ENCODE measurements at regions not wholly inside any gene's neighbourhood (a gene's known extent, or its start where the extent isn't known, plus 50 kb on each side); places are given as distances from the start of the nearest gene placed in this dataset.
"Not testable (repeated sequence)": the region's sequence is repeated elsewhere in the genome, so short reads cannot be mapped to it uniquely, and the experiment has no call there.

GRCh38 chr22:49669969-49670455, 157.7 kb downstream of the BRD1 start:
- H3K9me3 ChIP-seq (ENCODE audit: control insufficient read depth, low read length); H3K36me3 ChIP-seq (ENCODE audit: control insufficient read depth, insufficient read depth, low read length); H3K27ac ChIP-seq (ENCODE audit: insufficient read depth, low read length, poor library complexity, severe bottlenecking); DNase-seq: not testable (repeated sequence)
- Histone ChIP-seq H3K4me1 (ENCODE audit: control insufficient read depth, insufficient read depth, low read length, poor library complexity, severe bottlenecking) (peaks cover 11% of the 10 kb centered on the region), H3K27me3 (replicated peaks; ENCODE audit: control insufficient read depth, insufficient read depth, low read length, poor library complexity, severe bottlenecking) (peaks cover 21% of the 10 kb centered on the region), H3K4me3 (ENCODE audit: insufficient read depth, low read depth, low read length, poor library complexity, severe bottlenecking) (peak overlapping the region; percentile 42)

- H3K27me3 ChIP-seq (replicated peaks; ENCODE audit: control insufficient read depth, insufficient read depth, low read length, poor library complexity, severe bottlenecking) = peaks cover 21% of the 10 kb centered on the region
- peaks cover 11% of the 10 kb centered on the region for H3K4me1 ChIP-seq (ENCODE audit: control insufficient read depth, insufficient read depth, low read length, poor library complexity, severe bottlenecking)
- DNase-seq; H3K4me3 ChIP-seq (ENCODE audit: insufficient read depth, low read depth, low read length, poor library complexity, severe bottlenecking); H3K9me3 ChIP-seq (ENCODE audit: control insufficient read depth, low read length); H3K36me3 ChIP-seq (ENCODE audit: control insufficient read depth, insufficient read depth, low read length); H3K27ac ChIP-seq (ENCODE audit: insufficient read depth, low read length, poor library complexity, severe bottlenecking): not testable (repeated sequence)
Observed at GRCh38 chr22:49669427-49669968, 158.2 kb downstream of the BRD1 start.

DNA sequence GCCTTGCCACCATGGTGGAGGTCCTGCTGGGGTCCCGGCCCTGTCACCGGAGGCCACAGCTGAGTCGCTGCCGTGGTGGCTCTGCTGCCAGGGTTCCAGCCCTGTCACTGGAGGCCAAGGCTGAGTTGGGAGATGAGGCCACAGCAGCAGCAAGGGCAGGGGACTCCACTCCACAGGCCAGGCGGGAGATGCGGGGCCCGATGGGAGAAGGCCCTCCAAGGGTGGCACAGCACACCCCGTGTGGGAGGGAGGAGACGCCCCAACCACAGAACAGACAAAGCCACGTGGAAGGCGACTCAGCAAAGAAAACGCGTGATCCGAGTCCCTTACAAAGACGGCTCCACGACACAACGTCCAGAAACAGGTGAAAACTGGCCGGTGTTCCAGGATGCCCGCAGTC, 159.3 kb downstream of the BRD1 start:
- no peak overlapping the region for H3K4me3 ChIP-seq (ENCODE audit: insufficient read depth, low read depth, low read length, poor library complexity, severe bottlenecking)
- no peaks in the 10 kb centered on the region for H3K9me3 ChIP-seq (ENCODE audit: control insufficient read depth, low read length)
- no peak overlapping the region for H3K27ac ChIP-seq (ENCODE audit: insufficient read depth, low read length, poor library complexity, severe bottlenecking)
- no peak for DNase-seq
- peaks cover 21% of the 10 kb centered on the region for H3K27me3 ChIP-seq (replicated peaks; ENCODE audit: control insufficient read depth, insufficient read depth, low read length, poor library complexity, severe bottlenecking)
- peaks cover 11% of the 10 kb centered on the region for H3K4me1 ChIP-seq (ENCODE audit: control insufficient read depth, insufficient read depth, low read length, poor library complexity, severe bottlenecking)
- no peaks in the 10 kb centered on the region for H3K36me3 ChIP-seq (ENCODE audit: control insufficient read depth, insufficient read depth, low read length)

- peaks cover 21% of the 10 kb centered on the region for H3K27me3 ChIP-seq (replicated peaks; ENCODE audit: control insufficient read depth, insufficient read depth, low read length, poor library complexity, severe bottlenecking)
- H3K9me3 ChIP-seq (ENCODE audit: control insufficient read depth, low read length) = no peaks in the 10 kb centered on the region
- H3K4me1 ChIP-seq (ENCODE audit: control insufficient read depth, insufficient read depth, low read length, poor library complexity, severe bottlenecking) = peaks cover 11% of the 10 kb centered on the region
- no peak for DNase-seq
- no peak overlapping the region for H3K4me3 ChIP-seq (ENCODE audit: insufficient read depth, low read depth, low read length, poor library complexity, severe bottlenecking)
- no peak overlapping the region for H3K27ac ChIP-seq (ENCODE audit: insufficient read depth, low read length, poor library complexity, severe bottlenecking)
- H3K36me3 ChIP-seq (ENCODE audit: control insufficient read depth, insufficient read depth, low read length) = no peaks in the 10 kb centered on the region
Observed at GRCh38 chr22:49667236-49667635, 160.4 kb downstream of the BRD1 start.

DNA sequence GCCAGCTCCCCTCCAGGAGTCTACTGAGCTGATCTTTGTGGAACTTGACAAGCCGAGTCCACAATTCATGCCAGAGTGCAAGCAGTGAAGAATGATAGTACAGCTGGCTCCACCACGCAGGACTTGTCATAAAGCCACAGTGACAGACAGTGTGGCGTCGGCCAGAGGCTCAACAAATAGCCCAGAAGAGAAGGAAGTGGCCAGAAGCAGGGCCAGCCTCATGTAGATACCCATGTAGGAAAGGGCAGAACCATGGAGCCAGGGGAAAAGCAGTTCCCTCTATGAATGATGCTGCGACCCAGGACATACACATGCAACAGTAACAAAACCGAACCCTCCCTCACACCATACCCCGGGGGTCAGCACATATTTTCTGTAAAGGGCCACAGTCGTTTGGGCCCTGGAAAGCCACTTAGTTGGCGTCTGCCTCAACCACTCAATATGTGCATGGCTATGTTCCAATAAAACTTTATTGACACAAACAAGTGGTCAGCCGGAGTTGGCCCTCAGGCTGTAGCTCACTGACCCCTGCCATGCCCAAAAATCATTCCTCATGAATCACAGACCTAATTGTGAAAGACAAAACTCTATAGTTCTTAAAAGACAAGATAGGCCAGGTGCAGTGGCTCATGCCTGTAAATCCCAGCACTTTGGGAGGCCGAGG, 161.4 kb downstream of the BRD1 start:
- H3K27ac ChIP-seq (ENCODE audit: insufficient read depth, low read length, poor library complexity, severe bottlenecking) = peak overlapping the region; percentile 4
- no peak for DNase-seq
- H3K4me1 ChIP-seq (ENCODE audit: control insufficient read depth, insufficient read depth, low read length, poor library complexity, severe bottlenecking) = peaks cover 8% of the 10 kb centered on the region
- H3K27me3 ChIP-seq (replicated peaks; ENCODE audit: control insufficient read depth, insufficient read depth, low read length, poor library complexity, severe bottlenecking) = peaks cover 14% of the 10 kb centered on the region
- H3K9me3 ChIP-seq (ENCODE audit: control insufficient read depth, low read length) = no peaks in the 10 kb centered on the region
- H3K4me3 ChIP-seq (ENCODE audit: insufficient read depth, low read depth, low read length, poor library complexity, severe bottlenecking) = no peak overlapping the region
- no peaks in the 10 kb centered on the region for H3K36me3 ChIP-seq (ENCODE audit: control insufficient read depth, insufficient read depth, low read length)

- no peaks in the 10 kb centered on the region for H3K9me3 ChIP-seq (ENCODE audit: control insufficient read depth, low read length)
- DNase-seq = no peak
- H3K27me3 ChIP-seq (replicated peaks; ENCODE audit: control insufficient read depth, insufficient read depth, low read length, poor library complexity, severe bottlenecking) = peaks cover 6% of the 10 kb centered on the region
- H3K4me3 ChIP-seq (ENCODE audit: insufficient read depth, low read depth, low read length, poor library complexity, severe bottlenecking) = no peak overlapping the region
- H3K27ac ChIP-seq (ENCODE audit: insufficient read depth, low read length, poor library complexity, severe bottlenecking) = no peak overlapping the region
- H3K36me3 ChIP-seq (ENCODE audit: control insufficient read depth, insufficient read depth, low read length) = no peaks in the 10 kb centered on the region
- no peaks in the 10 kb centered on the region for H3K4me1 ChIP-seq (ENCODE audit: control insufficient read depth, insufficient read depth, low read length, poor library complexity, severe bottlenecking)
Observed at GRCh38 chr22:49664891-49665290, 162.8 kb downstream of the BRD1 start.

DNA sequence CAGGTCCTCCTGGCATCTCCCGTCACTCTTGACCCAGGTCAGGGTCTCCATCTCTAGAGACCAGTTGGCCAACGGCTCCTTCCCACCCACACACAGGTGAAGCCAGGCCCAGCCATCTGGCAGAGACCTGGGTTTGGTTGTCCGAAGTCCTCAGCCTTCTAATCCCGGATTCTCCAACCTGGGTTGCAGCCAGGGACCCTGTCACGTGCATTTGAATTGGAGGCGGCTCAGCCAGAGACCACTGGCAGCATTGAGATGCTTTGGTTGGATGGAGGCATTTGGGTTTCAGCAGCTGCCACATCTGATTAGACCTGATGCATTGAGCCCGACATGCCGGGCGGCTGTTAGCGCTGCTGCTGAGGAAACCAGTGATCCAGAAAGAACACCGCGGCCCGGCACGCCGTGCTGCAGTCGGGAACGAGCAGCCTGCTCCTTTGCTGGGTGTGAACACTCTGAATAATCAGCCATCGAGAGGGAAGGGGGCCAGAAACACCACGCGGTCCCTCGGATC, 163.2 kb downstream of the BRD1 start:
- H3K36me3 ChIP-seq (ENCODE audit: control insufficient read depth, insufficient read depth, low read length) = no peaks in the 10 kb centered on the region
- peaks cover 6% of the 10 kb centered on the region for H3K27me3 ChIP-seq (replicated peaks; ENCODE audit: control insufficient read depth, insufficient read depth, low read length, poor library complexity, severe bottlenecking)
- H3K4me1 ChIP-seq (ENCODE audit: control insufficient read depth, insufficient read depth, low read length, poor library complexity, severe bottlenecking) = no peaks in the 10 kb centered on the region
- no peaks in the 10 kb centered on the region for H3K9me3 ChIP-seq (ENCODE audit: control insufficient read depth, low read length)
- no peak overlapping the region for H3K27ac ChIP-seq (ENCODE audit: insufficient read depth, low read length, poor library complexity, severe bottlenecking)
- H3K4me3 ChIP-seq (ENCODE audit: insufficient read depth, low read depth, low read length, poor library complexity, severe bottlenecking) = no peak overlapping the region
- DNase-seq = no peak

DNA sequence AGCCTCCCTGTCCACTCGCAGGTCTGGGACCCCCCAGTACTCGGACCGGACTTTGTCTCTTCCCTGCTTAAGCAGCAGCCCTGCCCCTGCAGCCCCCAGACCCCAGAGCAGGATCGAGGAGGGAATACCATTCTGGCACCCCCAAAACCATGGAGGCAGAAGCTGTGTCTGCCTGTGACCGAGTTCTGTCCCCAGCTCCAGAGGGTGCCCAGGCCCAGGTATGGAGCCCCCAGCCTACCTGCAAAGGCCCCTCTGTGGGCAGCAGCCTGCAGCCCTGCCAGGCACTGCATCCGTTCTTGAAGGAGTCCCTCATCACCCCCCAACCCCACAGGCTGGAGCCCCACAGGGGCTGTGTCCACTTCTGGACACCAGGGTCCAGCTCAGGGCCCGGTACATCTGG, 163.8 kb downstream of the BRD1 start:
- no peak for DNase-seq

DNA sequence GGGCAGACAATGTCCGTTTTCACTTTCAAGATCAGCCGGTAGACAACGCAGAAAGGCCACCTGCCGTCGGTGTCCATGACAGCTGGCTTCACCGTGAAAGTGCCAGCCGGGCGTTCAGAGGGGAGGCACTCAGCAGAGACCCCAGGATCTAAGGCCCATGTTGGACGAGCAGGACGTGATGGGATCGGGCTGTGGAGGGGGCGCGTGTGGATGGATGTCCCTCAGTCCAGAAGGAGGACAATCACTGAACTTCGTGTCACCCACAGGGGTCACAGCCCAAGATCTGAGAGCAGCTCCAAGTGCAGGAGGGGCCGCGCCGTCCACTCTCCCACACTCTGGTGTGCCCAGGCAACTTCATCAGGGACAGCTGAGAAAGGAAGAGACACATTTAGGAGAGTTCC, 164.4 kb downstream of the BRD1 start:
- no peaks in the 10 kb centered on the region for H3K36me3 ChIP-seq (ENCODE audit: control insufficient read depth, insufficient read depth, low read length)
- no peak for DNase-seq
- H3K27me3 ChIP-seq (replicated peaks; ENCODE audit: control insufficient read depth, insufficient read depth, low read length, poor library complexity, severe bottlenecking) = peaks cover 2% of the 10 kb centered on the region
- H3K27ac ChIP-seq (ENCODE audit: insufficient read depth, low read length, poor library complexity, severe bottlenecking) = no peak overlapping the region
- H3K4me1 ChIP-seq (ENCODE audit: control insufficient read depth, insufficient read depth, low read length, poor library complexity, severe bottlenecking) = no peaks in the 10 kb centered on the region
- H3K9me3 ChIP-seq (ENCODE audit: control insufficient read depth, low read length) = no peaks in the 10 kb centered on the region
- H3K4me3 ChIP-seq (ENCODE audit: insufficient read depth, low read depth, low read length, poor library complexity, severe bottlenecking) = no peak overlapping the region

More for the DNA sequence above, 163.8 kb downstream of the BRD1 start:
- H3K27me3 ChIP-seq (replicated peaks; ENCODE audit: control insufficient read depth, insufficient read depth, low read length, poor library complexity, severe bottlenecking) = peaks cover 6% of the 10 kb centered on the region
- no peak overlapping the region for H3K4me3 ChIP-seq (ENCODE audit: insufficient read depth, low read depth, low read length, poor library complexity, severe bottlenecking)
- H3K27ac ChIP-seq (ENCODE audit: insufficient read depth, low read length, poor library complexity, severe bottlenecking) = no peak overlapping the region
- H3K4me1 ChIP-seq (ENCODE audit: control insufficient read depth, insufficient read depth, low read length, poor library complexity, severe bottlenecking) = no peaks in the 10 kb centered on the region
- no peaks in the 10 kb centered on the region for H3K9me3 ChIP-seq (ENCODE audit: control insufficient read depth, low read length)
- no peaks in the 10 kb centered on the region for H3K36me3 ChIP-seq (ENCODE audit: control insufficient read depth, insufficient read depth, low read length)

DNA sequence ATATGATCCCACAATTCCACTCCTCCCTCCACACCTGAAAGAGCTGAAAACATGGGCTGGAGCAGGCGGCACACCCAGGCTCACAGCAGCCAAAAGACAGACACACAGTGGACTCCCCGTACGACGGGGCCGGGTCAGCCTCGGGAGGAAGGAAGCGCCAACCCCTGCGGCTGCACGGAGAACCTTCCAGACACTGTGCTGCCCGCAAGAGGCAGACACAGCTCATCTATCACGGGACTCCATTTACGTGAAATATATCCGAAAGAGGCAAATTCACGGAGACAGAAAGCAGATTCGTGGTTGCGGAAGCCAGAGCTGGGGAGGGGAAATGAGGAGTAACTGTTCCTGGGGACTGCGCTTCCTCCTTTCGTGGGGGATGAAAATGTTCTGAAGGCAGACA, 165.0 kb downstream of the BRD1 start:
- Histone ChIP-seq H3K27ac (ENCODE audit: insufficient read depth, low read length, poor library complexity, severe bottlenecking) (no peak overlapping the region), H3K4me3 (ENCODE audit: insufficient read depth, low read depth, low read length, poor library complexity, severe bottlenecking) (no peak overlapping the region), H3K4me1 (ENCODE audit: control insufficient read depth, insufficient read depth, low read length, poor library complexity, severe bottlenecking) (no peaks in the 10 kb centered on the region), H3K36me3 (ENCODE audit: control insufficient read depth, insufficient read depth, low read length) (no peaks in the 10 kb centered on the region), H3K27me3 (replicated peaks; ENCODE audit: control insufficient read depth, insufficient read depth, low read length, poor library complexity, severe bottlenecking) (no peaks in the 10 kb centered on the region), H3K9me3 (ENCODE audit: control insufficient read depth, low read length) (no peaks in the 10 kb centered on the region)
- DNase-seq = no peak
